H1 (cell line): ENCODE measurements at regions not wholly inside any gene's neighbourhood (a gene's known extent, or its start where the extent isn't known, plus 50 kb on each side); places are given as distances from the start of the nearest gene placed in this dataset.

Experiments used
- CBX5 ChIP-seq: fragments of 300-800, 300-1000 bp; sonication (generic); IDR thresholded peaks from 2 replicates; pipeline ENCODE4 v1.7.1; 2016; ENCODE audit warnings: antibody characterized with exemption, low read length, low read depth
- CEBPB ChIP-seq: IDR thresholded peaks from 2 replicates; pipeline ENCODE4 v1.6.1; 2012; ENCODE audit warnings: low read depth, low read length
- CHD1 ChIP-seq: IDR thresholded peaks from 2 replicates; pipeline ENCODE4 v1.6.1; 2012; ENCODE audit warnings: low read depth, low read length, improper control_type of control experiment
- CTCF ChIP-seq, 3 experiments: IDR thresholded peaks; 1 replicate in 2 of 3; 2 replicates in 1 of 3; pipeline versions ENCODE4 v1.5.1 to v1.6.1; 2011; ENCODE audit warnings: low read length in 3 of 3, mild to moderate bottlenecking in 3 of 3, inconsistent platforms in 2 of 3, low read depth in 1 of 3, moderate library complexity in 1 of 3; ENCODE audit not compliant: insufficient read depth in 1 of 3; ENCODE audit errors: control extremely low read depth in 1 of 3
- EP300 ChIP-seq, 2 experiments: IDR thresholded peaks; 1 replicate in 1 of 2; 2 replicates in 1 of 2; pipeline ENCODE4 v1.6.1; 2011 to 2012; ENCODE audit warnings: low read depth in 2 of 2, low read length in 2 of 2, mild to moderate bottlenecking in 2 of 2, borderline replicate concordance in 1 of 2, inconsistent platforms in 1 of 2, moderate library complexity in 1 of 2
- HDAC2 ChIP-seq, 2 experiments: fragments of 300-600 bp in 1 of 2; sonication (generic) in 1 of 2; IDR thresholded peaks; 2 replicates each; pipeline ENCODE4 v1.6.1; 2011 to 2012; ENCODE audit warnings: low read depth in 2 of 2, low read length in 2 of 2, mild to moderate bottlenecking in 2 of 2, moderate library complexity in 2 of 2, borderline replicate concordance in 1 of 2, inconsistent platforms in 1 of 2
- KDM5A ChIP-seq: fragments of 200-600 bp; IDR thresholded peaks from 2 replicates; pipeline ENCODE4 v1.7.1; 2012; ENCODE audit warnings: mild to moderate bottlenecking, low read length, inconsistent platforms, mixed read lengths
- PHF8 ChIP-seq: fragments of 200-600 bp; sonication (generic); conservative IDR thresholded peaks from 2 replicates; pipeline ENCODE4 v1.7.1; 2012; ENCODE audit warnings: low read depth, mild to moderate bottlenecking, inconsistent platforms, low read length, moderate library complexity
- RAD21 ChIP-seq, 2 experiments: IDR thresholded peaks in 1 of 2; conservative IDR thresholded peaks in 1 of 2; 2 replicates each; pipeline ENCODE4 v1.6.1; 2011; ENCODE audit warnings: low read depth in 2 of 2, low read length in 2 of 2, improper control_type of control experiment in 1 of 2, inconsistent platforms in 1 of 2, mild to moderate bottlenecking in 1 of 2, moderate library complexity in 1 of 2
- RFX5 ChIP-seq: IDR thresholded peaks from 2 replicates; pipeline ENCODE4 v1.6.1; 2011; ENCODE audit warnings: low read depth, low read length, improper control_type of control experiment, borderline replicate concordance
- SIN3A ChIP-seq, 2 experiments: IDR thresholded peaks in 1 of 2; conservative IDR thresholded peaks in 1 of 2; 2 replicates each; pipeline ENCODE4 v1.6.1; 2011 to 2012; ENCODE audit warnings: low read length in 2 of 2, improper control_type of control experiment in 1 of 2, low read depth in 1 of 2, mild to moderate bottlenecking in 1 of 2
- TAF1 ChIP-seq: IDR thresholded peaks from 2 replicates; pipeline ENCODE4 v1.6.1; 2011; ENCODE audit warnings: mild to moderate bottlenecking, low read depth, low read length
- TEAD4 ChIP-seq: IDR thresholded peaks from 2 replicates; pipeline ENCODE4 v1.6.1; 2012; ENCODE audit warnings: low read depth, low read length, inconsistent platforms, mixed read lengths
- ZNF274 ChIP-seq: IDR thresholded peaks from 2 replicates; pipeline ENCODE4 v1.7.0; 2012; ENCODE audit warnings: low read length, borderline replicate concordance; ENCODE audit errors: extremely low read depth

- TF ChIP-seq CTCF (IDR thresholded peaks at IDR 0.05; ENCODE audit: control extremely low read depth in 1 of 3, insufficient read depth in 1 of 3, low read depth in 1 of 3, low read length in 3 of 3) (peak; percentile 71 to 88 (median 87)), RFX5 (no peak), RAD21 (IDR thresholded peaks at IDR 0.05 in 1 of 2, conservative IDR thresholded peaks at IDR 0.05 in 1 of 2; ENCODE audit: low read depth in 2 of 2, low read length in 2 of 2) (peak; percentile 79 to 85), CHD1 (no peak), EP300 (IDR thresholded peaks at IDR 0.05; ENCODE audit: borderline replicate concordance in 1 of 2, low read depth in 2 of 2, low read length in 2 of 2) (no peak), SIN3A (conservative IDR thresholded peaks at IDR 0.05 in 1 of 2, IDR thresholded peaks at IDR 0.05 in 1 of 2; ENCODE audit: low read depth in 1 of 2, low read length in 2 of 2) (no peak), TEAD4 (no peak), CBX5 (no peak), HDAC2 (IDR thresholded peaks at IDR 0.05; ENCODE audit: borderline replicate concordance in 1 of 2, low read depth in 2 of 2, low read length in 2 of 2) (no peak), ZNF274 (no peak), CEBPB (no peak), PHF8 (no peak), KDM5A (no peak), TAF1 (no peak)
Measured at GRCh38 chr10:130341356-130341755, 205.2 kb downstream of the GLRX3 start.
